ENCODE measurements at regions not wholly inside any gene's neighbourhood (a gene's known extent, or its start where the extent isn't known, plus 50 kb on each side); places are given as distances from the start of the nearest gene placed in this dataset.

GRCh38 chr5:166709691-166710090 is 1581.8 kb upstream of the WWC1 start:
- Histone ChIP-seq H3K27me3 (ENCODE audit: control insufficient read depth in 2 of 2, insufficient read depth in 2 of 2, low read length in 2 of 2) (no peaks in the 10 kb centered on the region), H3K27ac (ENCODE audit: insufficient read depth, low read depth, low read length) (no peak overlapping the region), H3K9me1 (replicated peaks; ENCODE audit: control insufficient read depth, extremely low read depth, insufficient read depth, low read length) (no peaks in the 10 kb centered on the region), H4K20me1 (replicated peaks; ENCODE audit: control insufficient read depth, extremely low read depth, insufficient read depth, low read length) (no peaks in the 10 kb centered on the region), H3K4me3 (replicated peaks in 1 of 3; ENCODE audit: insufficient read depth in 1 of 3, low read depth in 1 of 3, low read length in 3 of 3) (no peak overlapping the region), H3K9me3 (replicated peaks; ENCODE audit: control insufficient read depth, insufficient read depth, low read length) (peaks cover 7% of the 10 kb centered on the region), H3K9ac (replicated peaks; ENCODE audit: extremely low read depth, insufficient read depth, low read length) (no peak overlapping the region), H3K36me3 (ENCODE audit: control insufficient read depth in 2 of 2, extremely low read depth in 1 of 2, insufficient read depth in 2 of 2, low read length in 2 of 2) (no peaks in the 10 kb centered on the region), H3K4me2 (ENCODE audit: insufficient read depth, low read length) (no peak overlapping the region), H3K79me2 (ENCODE audit: control insufficient read depth, insufficient read depth, low read length) (no peaks in the 10 kb centered on the region), H2AFZ (ENCODE audit: low read depth, low read length) (no peak overlapping the region), H3K4me1 (ENCODE audit: control insufficient read depth, extremely low read depth, insufficient read depth, low read length) (no peaks in the 10 kb centered on the region)
- dilution Hi-C loops (cut with MboI; ENCODE audit: extremely low pct_ligation_motif_present, low sequenced_read_pairs), result no loop called here
- no peak for FAIRE-seq
- no peak for TF ChIP-seq POLR2A (IDR thresholded peaks at IDR 0.05; ENCODE audit: low read depth, low read length)
- TF ChIP-seq CTCF (IDR thresholded peaks at IDR 0.05; ENCODE audit: extremely low read depth in 1 of 2, insufficient read depth in 1 of 2, low read depth in 1 of 2, low read length in 2 of 2), result no peak
- no peak for TF ChIP-seq POLR2AphosphoS5 (IDR thresholded peaks at IDR 0.05; ENCODE audit: insufficient read depth, low read depth, low read length)
- TF ChIP-seq FOS (IDR thresholded peaks at IDR 0.05; ENCODE audit: borderline replicate concordance, insufficient read depth, low read length), result no peak
- no peak for TF ChIP-seq GATA2 (IDR thresholded peaks at IDR 0.05; ENCODE audit: insufficient read depth, insufficient read length, low read depth, low read length)
- TF ChIP-seq EZH2 (IDR thresholded peaks at IDR 0.05; ENCODE audit: borderline replicate concordance, low read depth, low read length, severe bottlenecking), result no peak
- TF ChIP-seq MYC (IDR thresholded peaks at IDR 0.05; ENCODE audit: low read depth, low read length), result no peak
- TF ChIP-seq, protein P1, sequence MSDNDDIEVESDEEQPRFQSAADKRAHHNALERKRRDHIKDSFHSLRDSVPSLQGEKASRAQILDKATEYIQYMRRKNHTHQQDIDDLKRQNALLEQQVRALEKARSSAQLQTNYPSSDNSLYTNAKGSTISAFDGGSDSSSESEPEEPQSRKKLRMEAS (IDR thresholded peaks at IDR 0.05; ENCODE audit: insufficient read depth, insufficient read length), result no peak
- TF ChIP-seq JUN (IDR thresholded peaks at IDR 0.05; ENCODE audit: borderline replicate concordance, insufficient read depth, insufficient read length, low read depth), result no peak
- intact Hi-C loops (cut with micrococcal nuclease), result no loop called here
- no TSS peak for BruUV-seq (replicated peaks)
- CTCF ChIA-PET, result no interaction called here
- no peak for DNase-seq (ENCODE audit: low read depth, low spot score)
- POLR2A ChIA-PET, result no interaction called here

Data from endothelial cell of umbilical vein (primary cell).